GM19351 (cell line): ENCODE measurements at regions not wholly inside any gene's neighbourhood (a gene's known extent, or its start where the extent isn't known, plus 50 kb on each side); places are given as distances from the start of the nearest gene placed in this dataset.

Experiments used
- ATAC-seq: cut with Tn5 transposase; IDR thresholded peaks from one replicate; pipeline ENCODE4 v1.9.1; 2021; ENCODE audit warnings: mild to moderate bottlenecking, moderate library complexity; ENCODE audit not compliant: unreplicated experiment

DNA sequence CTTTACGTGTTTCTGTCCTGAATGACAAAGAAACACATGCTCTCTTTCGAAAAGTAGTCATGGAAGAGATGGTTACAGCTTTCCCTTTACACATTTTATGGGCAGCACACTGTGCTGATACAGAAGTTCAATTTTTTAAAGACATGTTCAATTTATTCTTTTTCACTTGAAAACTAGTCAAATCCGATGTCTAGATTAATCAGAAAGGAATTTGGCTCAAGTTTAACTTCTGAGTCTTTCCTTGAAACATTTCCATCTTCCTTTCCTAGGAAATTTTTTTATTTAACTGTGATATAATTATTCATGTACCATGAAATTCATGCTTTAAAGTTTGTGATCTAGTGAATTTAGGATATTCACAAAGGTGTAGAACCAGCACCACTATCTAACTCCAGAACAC, 360.1 kb downstream of the TNS3 start:
- ATAC-seq, result no peak

DNA sequence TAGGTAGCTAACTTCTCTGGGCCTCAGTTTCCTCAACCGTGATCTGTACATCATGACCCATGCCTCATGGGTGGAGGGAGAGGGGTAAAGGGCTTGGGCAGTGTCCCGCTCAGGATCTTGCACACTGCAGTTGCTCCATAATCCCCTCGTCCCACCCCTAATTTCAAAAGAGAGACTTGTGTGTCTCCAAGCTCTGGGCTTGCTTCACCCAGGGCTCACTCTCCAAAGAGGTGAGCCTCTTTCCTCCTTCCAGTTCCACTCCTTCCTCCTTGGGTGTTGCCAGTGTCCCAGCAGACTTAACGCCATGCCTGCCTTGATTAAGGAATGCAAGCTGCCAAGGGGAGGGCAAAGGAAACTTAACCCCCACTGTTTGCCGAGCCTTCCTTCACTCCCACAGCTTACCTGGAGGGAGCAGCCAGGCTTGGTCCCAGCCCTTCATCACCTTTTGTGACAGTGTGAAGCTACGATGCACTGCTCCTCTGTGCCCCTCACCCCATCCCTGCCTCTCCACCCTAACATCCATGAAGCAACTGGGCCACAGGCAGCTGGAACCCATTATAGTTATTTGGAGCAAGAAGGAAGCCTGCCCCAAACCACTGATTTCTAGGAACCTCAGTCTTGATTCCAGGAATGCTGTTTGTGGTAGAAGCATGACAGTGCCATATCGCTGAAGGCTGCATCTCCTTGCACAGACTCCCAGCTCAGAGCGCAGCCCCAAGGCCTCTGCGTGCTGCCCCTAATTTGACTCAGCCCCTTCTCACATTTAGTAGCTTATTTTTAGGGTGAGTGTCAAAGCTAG, 363.3 kb downstream of the TNS3 start:
- no peak for ATAC-seq

DNA sequence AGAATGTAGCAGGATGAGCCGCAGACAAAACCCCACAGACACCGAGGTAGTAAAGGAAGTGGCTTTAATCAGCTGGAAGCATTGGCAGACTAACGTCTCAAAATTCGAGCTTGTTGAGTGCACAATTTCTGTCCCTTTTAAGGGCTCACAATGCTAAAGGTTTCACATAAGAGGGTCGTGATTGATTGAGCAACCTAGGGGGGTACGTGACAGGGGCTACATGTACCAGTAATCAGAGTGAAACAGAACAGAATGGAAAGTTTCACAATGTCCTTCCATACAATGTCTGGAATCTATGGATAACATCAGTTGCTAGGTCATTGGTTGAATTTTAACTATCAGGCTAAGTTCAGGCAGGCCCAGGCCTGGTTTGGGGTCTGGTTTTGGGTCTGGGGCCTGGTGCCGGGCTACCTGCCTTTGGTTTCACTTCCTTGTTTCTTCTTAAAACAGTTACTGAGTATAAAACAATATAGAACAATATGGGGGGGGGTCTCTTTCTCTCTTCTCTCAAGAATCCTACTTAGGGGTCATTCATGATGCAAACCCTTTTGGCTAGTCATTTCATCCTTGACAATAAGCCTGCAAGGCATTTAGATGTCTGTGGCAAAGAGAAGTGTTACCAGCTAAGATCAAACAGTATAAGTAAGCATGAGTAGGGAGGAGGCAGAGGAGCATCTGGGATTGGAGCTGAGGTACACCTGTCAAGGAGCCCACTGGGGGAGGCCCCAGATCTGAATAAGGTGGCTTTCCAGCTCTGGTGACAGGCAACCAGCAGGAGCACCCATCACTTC, 364.1 kb downstream of the TNS3 start:
- ATAC-seq, result no peak

DNA sequence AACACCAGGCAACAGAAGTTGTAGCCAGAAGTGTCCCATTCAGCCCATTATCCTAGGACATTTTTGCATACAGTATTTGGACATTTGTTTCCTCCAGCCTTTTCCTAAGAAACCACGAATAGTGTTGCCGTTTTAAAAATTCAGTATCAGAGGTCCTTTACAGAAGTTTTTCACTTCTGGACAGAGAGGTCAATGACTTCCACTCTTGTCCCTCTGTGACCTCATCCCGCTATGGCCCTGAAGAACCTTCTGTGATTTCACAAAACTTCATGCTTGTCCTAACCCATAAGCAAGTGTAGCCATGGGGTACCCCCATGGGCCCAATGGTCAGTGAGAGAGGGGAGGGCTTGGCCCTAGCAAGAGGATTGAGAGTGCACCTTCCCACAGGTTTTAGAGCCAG, 364.8 kb downstream of the TNS3 start:
- ATAC-seq, result no peak

DNA sequence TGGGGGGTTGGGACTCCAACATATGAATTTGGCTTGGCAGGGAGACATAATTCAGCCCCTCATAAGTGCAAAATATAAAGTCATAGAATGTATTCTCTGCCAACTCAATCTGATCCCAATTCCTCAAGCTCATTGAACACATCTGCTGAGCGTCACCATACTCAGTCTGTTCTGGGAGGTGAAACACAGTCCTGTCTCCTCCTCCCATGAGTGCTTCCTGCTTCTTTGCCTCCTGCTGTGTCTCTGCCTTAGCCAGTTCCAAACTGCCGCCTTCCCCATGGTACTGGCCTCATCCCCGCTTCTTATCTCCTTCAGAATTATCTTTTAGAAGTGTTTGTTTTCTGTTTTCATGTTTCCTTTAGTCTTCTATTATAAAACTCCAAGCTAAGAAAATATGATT, 365.5 kb downstream of the TNS3 start:
- no peak for ATAC-seq

DNA sequence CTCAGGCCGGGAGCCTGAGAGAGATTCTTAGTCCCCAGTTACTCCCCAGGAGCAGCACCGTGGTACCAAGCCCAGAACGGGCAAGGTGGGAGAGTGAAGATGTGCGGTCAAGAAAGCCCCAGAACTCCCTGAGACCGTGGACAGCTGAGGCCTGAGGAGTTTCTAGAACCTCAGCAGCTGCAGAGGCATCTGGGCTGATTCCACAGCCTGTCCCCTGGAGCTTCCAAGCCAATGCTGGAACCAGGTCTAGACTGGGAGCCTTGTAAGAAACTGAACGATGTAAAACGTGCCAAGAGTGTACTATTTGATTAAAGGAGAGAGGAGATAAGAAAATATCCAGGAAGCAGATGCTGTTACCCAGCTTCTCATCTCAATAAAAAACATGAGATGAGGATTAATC, 366.3 kb downstream of the TNS3 start:
- no peak for ATAC-seq

DNA sequence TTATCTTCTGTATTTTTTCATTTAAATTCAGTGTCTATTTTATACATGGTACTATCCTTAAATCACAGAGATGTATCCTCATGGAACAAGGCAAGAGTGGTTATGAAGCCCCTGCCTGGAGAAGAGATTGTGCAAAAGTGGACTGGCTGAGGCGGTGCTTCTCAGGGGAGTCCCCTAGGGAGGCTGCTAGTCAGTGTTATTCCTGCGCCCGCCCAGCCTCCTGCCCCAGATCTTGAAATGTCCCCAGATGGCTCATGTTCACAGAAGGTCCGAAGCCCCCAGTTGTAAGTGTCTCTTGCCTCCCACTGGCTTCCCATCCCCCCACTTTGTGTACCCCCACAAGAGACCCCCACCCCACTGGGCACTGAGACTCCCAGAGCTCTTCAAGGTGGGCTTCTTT, 366.9 kb downstream of the TNS3 start:
- ATAC-seq, result no peak

DNA sequence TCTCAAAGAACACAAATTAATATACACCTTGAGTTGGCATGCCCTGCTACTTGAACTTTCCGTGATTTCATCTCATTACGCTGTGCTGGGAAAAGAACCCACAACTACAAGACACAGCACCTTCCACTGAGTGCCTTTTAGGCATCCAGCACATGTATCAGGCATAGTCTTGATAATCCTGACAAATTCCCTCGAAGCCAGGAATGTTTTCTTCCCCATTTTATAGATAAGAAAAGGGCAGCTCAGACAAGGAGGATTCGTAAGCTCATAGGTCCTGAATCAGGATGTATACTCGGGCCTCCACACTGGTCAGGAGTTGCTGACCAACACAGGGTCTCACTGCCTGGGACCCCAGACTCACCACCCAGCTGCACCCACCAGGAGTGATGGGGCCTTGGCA, 368.6 kb downstream of the TNS3 start:
- no peak for ATAC-seq

DNA sequence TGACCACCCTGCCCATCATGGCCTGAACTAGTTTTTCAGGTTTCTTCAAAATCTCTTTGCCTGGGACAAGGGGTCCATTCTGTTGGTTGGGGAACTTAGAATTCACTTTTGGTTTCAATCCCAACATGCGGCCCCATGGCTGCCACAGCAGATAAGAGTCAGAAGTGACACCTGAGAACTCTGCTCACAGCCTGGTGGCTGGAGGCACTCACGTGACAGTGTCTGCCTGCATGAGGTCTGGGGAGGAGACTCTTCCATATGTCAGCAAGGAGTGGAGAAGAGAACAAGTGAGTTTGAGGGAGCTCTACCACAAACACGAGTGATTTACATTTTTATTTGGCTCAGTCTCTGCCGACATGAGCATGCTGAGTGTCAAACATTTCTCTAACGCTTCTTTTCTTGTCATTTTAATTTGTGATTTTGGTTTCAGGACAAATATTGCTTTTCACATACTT, 370.4 kb downstream of the TNS3 start:
- no peak for ATAC-seq

DNA sequence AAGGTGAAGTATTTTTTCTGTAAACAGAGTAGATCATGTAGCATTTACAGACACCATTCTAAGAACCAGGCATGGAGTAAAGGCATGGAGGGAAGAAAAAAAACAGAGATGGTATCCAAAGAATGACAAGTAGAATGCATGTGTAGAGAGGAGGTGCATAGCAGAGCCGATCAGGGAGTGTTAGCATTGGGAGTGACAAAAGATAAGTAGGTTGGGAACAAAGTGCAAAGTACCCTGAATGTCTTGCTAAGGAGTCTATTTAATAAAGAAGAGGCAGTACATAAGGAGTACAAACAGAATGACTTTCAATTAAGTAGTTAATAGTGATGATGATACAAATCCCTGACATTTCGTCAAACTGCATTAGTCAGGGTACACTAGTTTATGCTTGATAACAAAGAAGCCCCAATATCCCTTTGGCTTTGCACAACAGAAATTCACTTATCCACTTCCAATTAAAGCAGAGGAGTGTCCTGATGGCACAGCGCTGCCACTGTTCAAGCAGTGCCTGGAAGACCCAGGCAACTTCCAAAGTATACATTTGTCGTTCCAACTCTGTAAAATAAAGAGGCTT, 371.5 kb downstream of the TNS3 start:
- no peak for ATAC-seq

DNA sequence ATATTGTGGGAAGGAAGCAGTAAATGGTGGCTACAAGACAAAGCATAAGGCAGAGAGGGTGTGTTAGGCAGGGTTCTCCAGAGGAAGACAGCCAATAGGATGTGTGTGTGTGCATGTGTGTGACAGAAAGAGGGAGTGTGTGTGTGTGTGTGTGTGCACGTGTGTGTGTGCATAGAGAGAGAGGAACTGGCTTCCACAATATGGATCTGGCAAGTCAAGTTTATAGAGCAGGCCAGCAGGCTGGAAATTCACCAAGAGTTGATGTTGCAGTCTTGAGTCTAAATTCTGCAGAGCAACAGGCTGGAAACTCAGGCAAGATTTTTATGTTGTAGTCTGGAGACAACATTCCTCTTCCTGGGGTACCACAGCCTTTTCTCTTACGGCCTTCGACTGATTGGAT, 374.0 kb downstream of the TNS3 start:
- no peak for ATAC-seq

DNA sequence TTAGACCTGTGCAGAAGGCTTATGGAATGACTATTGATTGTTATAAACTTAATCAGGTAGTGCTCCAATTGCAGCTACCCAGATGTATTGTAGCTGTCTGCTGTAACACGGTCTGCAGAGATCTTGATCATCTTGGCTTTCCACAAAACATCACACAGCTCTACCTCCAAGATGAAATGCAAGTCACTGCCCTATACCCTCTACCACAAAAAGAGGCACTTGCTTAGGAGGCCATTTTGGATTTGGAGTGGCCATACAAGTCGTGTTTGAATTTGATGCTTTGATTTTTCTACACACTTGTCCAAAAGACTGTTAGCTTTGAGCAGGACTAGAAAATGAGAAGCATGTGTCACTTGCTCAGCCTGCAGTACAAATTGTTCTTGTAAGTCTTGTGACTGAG, 377.2 kb downstream of the TNS3 start:
- ATAC-seq, result no peak

DNA sequence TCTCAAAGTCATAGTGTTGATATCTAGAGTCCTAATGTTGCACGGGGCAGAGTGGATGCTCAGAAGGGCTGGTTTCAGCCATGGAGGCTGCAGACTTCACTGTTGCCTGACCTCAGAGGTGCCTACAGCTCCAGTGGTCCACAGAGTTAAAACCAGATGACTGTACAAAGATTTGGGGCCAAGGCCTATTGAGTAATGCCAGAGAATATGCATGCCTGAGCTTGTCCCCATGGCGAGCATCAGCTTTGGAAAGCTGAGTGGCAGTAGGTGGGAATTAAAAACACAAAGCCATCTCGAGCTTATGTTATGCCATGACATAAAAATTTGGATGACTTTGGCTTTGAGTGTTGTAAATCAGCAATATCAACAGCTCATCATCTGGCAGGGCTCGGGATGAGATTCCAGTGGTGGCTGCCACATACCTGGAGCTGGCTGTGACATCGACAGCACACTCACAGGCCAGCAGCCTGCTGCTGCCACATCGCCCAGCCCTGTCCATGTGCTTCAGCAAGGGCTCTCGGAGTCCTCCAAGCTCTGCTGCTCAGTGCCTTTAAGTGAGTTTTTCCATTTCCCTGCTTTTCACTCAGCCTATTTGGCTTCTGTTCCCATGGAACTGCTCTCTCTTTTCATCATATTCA, 379.6 kb downstream of the TNS3 start:
- no peak for ATAC-seq

DNA sequence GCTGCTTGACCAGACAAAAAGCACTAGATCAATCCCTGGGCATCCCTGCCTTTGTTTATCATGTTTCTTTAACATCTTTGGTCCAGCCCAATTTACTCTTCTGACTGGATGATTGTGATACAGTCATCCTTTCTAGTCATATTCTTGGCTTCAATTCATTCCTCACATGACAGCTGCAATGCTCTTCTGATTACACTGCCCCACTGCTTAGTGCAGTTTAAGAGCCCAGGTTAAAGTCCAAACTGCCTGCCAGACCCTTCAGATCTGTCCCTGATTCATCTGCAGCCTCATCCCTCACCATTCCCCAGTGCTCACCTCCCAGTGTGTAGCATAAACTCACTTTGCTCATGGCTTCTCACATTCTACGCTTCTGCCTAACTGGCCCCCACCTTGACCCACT, 383.8 kb downstream of the TNS3 start:
- ATAC-seq, result no peak

DNA sequence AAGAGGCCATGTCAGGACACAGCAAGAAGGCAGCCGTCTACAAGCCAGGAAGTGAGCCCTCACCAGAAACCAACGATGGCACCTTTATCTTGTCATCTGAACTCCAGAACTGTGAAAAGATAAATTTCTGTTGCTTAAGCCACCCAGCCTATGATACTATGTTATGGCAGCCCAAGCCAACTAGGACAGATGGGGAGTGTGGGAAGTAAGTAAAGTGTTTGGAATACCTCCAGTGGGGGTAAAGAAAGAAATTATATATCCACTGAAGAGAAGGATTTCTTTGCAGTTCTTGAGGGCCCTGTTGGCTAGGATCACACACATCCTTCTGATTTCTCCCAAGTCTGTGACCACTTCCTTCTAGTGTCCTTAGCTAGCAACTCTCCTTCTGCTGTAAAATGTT, 384.4 kb downstream of the TNS3 start:
- ATAC-seq, result no peak

DNA sequence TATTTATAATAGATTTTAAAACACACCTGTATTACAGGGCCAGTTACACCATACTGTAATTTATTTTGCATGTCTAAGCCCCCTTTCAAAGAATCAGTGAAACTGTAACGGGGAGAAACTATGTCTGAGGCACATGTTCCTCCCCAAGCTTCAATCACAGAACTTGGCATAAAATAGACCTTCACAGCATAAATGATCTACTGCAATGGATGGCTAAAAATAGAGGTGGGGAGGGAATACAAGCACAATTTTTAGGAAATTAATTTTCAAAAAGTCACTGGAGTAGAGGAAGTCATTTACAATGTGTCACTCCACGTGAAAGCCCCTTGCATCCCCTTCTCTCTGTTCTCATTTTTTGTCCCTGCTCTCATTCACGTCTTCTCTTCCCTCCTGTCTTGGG, 385.2 kb downstream of the TNS3 start:
- no peak for ATAC-seq

DNA sequence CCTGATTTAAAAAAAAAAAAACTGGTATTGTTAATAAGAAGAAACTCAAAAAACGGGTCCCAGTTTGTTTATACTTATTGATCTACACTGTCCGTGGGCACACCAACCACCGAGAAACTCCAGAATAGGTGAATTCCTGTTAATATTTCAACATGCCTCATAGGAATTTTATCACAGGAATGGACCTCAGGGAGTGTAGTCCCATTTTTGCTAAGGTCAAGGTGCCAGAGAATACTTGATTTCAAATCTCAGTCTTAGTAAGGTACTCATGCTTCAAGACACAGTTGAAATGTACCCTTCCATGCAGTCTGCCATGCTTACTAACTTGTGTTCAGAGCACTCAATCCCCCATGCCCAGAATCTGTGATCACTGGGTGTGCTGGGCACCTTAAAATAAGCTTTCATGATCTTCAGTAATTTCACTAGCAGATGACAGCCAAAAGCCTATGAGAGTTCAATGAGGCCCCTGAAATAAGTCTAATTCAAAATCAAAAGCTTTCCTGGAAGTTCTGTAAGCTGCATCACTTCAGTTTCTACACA, 385.7 kb downstream of the TNS3 start:
- ATAC-seq, result no peak

DNA sequence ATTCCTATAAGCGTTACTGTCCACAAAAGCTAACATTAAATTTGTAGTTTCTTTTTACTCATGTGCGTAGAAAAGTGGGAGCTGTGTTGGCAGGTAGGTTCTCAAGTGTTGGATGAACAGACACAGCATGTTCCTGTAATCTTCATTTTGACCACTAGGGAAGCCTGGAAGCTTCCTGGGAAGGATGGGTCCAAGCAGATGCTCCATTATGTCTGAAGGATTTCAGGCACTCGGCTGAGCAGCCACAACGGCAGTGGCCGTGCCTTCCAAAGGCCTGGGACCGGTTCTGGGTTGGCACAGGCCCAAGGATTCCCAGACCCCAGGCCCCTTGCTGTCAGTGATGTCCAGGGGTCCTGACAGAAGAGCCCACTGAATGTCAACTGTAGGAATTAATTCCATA, 386.3 kb downstream of the TNS3 start:
- ATAC-seq, result no peak

DNA sequence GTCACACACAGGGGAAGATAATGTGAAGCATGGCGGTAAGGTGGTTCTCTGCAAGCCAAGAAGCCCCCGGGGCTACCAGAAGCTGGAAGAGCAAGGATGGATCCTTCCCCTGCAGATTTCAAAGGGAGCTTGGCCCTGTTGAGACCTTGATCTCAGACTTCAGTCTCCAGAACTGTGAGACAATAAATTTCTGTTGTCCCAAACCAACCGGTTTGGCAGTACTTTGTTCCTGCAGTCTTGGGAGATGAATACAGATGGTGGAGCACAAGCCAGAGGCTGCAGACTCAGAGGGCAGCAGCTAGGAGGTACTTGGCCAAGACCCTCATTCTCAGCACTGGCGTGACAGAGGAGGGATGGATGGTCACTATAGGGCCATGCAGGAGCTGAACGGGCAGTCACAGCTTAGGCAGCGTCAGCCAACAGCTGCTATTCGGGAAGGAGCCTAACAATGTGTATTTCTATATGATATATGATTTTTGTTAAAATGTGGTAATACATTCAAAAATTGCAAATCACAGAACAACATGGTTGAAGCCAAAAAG, 387.3 kb downstream of the TNS3 start:
- no peak for ATAC-seq

DNA sequence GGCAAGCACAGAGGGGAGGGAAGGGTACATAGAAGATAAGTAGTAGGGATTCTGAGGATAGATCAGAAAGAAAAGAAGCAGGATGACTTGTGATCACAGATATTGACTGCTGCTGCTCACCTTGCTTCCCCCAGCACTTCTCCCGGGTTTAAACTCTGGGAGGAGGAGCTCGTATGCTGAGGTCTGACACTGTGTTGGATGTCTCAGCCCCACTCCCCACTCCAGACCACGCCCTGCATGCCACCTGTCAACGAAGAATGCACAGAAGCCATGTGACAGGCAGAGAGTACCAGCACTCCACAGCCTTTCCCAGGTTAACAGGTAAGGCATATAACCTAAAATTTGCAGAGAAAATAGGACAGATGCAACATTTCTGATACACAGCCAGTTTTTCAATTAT, 388.9 kb downstream of the TNS3 start:
- no peak for ATAC-seq

DNA sequence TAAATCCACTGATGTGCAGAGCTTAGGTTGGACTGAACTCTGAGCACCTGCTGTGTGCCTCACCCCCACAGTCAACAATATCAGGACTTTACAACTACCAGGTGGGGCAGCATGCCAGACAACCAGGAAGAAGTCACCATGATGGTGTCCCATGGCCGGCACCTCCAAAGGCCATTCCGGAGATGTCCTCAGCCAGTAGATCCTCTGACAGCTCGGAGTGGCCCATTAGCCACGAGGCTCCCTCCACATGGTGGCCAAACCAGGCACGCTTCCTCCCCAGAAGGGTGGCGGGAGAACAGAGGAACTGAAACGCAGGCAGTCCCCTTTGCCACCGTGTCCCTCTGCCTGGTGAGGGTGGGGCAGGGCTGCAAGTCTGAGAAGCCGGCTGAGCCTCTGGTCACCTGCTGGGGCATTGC, 390.0 kb downstream of the TNS3 start:
- ATAC-seq, result no peak
